NB4 (cell line): ENCODE measurements at regions not wholly inside any gene's neighbourhood (a gene's known extent, or its start where the extent isn't known, plus 50 kb on each side); places are given as distances from the start of the nearest gene placed in this dataset.
A peak's percentile ranks its signal among the peaks of the same experiment; 100 is the strongest.

Experiments used
- DNase-seq: peaks from one replicate; pipeline ENCODE4 v3.0.0; 2010; ENCODE audit warnings: low read depth
- H3K4me3 ChIP-seq: one replicate; pipeline ENCODE4 v1.5.1; 2011; ENCODE audit warnings: mild to moderate bottlenecking, low read depth, low read length, moderate library complexity
- MYC ChIP-seq: IDR thresholded peaks from 2 replicates; pipeline ENCODE4 v1.6.1; 2011; ENCODE audit warnings: low read depth, low read length
- POLR2A ChIP-seq: IDR thresholded peaks from 2 replicates; pipeline ENCODE4 v1.6.1; 2011; ENCODE audit warnings: mild to moderate bottlenecking; ENCODE audit not compliant: insufficient read length; ENCODE audit errors: extremely low read depth
- TF ChIP-seq, protein P1 (sequence below): IDR thresholded peaks from one replicate; pipeline ENCODE4 v1.5.1; 2012; ENCODE audit warnings: low read depth, low read length
- TF ChIP-seq, protein P2 (sequence below): IDR thresholded peaks from 2 replicates; pipeline ENCODE4 v1.6.1; 2011; ENCODE audit warnings: low read depth, low read length

DNA sequence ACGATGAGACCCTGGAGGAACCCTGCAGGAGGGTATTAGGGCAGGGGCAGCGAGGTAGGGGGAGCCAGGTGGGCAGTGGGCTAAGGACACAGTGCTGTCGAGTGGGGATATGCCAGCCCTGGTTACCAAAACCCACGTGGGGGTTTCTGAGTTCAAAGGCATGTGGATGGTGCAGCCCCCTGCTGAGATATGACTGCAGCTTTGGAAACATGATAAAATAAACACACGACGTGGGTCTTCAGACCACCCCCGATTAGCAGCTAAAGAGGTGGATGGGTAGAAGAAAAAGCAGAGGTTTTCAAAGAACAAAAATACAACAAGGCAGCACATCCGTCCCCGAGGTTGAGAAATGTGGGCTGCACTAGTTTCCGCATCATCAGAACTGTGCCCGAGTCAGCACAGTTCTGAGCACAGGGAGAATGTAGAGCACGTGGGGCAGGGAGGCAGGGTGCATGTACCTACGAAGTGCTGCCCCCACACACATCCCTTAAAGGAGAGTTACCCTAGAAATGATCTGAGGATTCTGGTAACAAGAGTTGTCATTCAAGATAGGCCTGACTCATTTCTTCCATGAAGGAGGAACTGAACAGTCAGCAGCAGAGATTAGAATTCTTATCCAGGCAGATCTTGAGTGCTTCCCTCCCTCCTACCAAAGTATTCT lies 121.3 kb downstream of the RPLP1 start:
- TF ChIP-seq, protein P1, sequence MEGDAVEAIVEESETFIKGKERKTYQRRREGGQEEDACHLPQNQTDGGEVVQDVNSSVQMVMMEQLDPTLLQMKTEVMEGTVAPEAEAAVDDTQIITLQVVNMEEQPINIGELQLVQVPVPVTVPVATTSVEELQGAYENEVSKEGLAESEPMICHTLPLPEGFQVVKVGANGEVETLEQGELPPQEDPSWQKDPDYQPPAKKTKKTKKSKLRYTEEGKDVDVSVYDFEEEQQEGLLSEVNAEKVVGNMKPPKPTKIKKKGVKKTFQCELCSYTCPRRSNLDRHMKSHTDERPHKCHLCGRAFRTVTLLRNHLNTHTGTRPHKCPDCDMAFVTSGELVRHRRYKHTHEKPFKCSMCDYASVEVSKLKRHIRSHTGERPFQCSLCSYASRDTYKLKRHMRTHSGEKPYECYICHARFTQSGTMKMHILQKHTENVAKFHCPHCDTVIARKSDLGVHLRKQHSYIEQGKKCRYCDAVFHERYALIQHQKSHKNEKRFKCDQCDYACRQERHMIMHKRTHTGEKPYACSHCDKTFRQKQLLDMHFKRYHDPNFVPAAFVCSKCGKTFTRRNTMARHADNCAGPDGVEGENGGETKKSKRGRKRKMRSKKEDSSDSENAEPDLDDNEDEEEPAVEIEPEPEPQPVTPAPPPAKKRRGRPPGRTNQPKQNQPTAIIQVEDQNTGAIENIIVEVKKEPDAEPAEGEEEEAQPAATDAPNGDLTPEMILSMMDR = no peak
- TF ChIP-seq POLR2A (no peak), MYC (no peak)
- TF ChIP-seq, protein P2, sequence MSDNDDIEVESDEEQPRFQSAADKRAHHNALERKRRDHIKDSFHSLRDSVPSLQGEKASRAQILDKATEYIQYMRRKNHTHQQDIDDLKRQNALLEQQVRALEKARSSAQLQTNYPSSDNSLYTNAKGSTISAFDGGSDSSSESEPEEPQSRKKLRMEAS = no peak
- no peak for DNase-seq
- H3K4me3 ChIP-seq = no peak overlapping the region

DNA sequence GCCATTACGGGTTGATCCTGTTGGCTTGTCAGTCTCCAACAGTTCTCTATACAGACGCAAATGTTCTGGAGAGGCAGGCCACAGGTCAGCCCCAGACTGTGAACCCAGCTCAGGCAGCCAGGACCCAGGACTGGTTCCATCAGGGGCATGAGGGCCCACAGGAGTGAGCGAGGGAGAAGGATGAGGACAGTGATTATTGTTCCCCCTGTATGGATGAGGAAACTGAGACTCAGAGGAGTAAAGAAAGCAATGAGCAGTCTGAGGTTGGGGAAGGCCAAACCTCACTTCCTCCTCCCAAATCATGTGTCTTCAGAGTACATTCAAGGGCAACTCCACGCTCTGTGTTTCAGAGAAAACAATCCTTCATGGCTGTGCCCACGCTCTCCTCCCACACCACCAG lies 121.9 kb downstream of the RPLP1 start:
- H3K4me3 ChIP-seq = no peak overlapping the region
- DNase-seq = peak; percentile 13
- TF ChIP-seq, protein P2 = no peak

DNA sequence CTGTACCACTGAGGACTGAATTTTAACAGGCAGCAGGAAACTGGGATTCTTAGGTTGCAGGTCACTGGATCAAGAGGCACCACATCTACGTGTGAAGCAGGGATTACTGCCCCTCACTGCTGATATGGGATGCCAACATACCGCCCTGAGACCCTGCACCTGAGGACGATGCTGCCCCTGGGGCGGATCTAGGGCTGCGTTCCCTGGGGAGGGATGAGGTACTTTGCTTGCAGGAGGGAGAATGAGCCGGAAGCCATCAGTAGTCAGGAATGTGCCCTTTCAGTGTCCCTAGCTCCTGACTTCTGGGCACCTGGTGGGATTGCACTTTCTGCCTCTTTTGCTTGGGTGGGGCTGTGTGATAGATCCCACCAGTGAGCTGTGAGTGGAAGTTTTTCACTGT lies 122.8 kb downstream of the RPLP1 start:
- DNase-seq = no peak
- TF ChIP-seq POLR2A (no peak), MYC (no peak)
- no peak overlapping the region for H3K4me3 ChIP-seq

DNA sequence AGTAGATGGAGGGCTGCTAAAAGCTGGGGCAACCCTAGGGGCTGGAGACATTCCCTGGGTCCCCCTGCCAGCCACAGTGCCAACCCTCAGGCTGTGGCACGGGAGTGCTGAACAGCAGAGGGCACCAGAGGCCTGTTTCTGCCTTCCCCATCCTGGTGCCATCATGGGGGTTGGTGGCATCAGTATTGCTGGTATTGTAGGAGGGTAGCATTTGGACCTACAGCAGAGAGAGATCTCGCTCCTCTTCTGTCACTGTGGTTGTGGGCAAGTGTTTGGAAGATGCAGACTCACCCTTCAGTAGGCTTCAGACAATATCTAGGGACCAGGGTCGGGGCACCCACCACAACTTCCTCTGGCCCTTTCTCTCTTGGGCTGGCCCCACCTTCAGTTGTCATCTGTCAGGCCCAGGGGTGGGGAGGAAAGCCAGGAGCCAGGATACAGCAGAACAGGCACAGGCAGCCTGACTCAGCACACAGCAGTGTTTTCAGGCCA lies 123.5 kb downstream of the RPLP1 start:
- DNase-seq = peak; percentile 80
- TF ChIP-seq, protein P2 = peak; percentile 22; the same call in 1 of the 2 replicates
- peak; percentile 38 for TF ChIP-seq MYC
- TF ChIP-seq POLR2A = no peak
- TF ChIP-seq, protein P1 = peak; percentile 80

DNA sequence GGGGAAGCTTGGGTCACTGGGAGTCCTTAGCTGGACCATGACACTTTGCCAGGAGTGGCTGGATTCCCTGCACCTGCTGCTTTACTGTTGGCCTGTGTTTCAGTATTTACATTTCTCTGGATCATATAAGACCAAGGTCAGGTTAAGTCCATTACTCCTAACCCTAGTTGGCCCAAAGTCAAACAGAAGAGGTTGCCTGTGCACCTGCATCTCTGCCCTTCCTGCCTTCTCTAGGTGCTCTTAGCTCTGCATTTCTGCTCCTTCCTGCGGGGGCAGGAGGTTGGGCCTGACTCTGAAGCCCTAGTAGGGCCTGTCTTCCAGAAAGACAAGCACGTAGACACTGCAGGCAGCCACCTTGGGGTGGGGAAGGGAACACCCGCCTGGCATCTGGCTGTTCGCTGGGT lies 124.3 kb downstream of the RPLP1 start:
- no peak for DNase-seq
- TF ChIP-seq, protein P2 = no peak
- TF ChIP-seq MYC = no peak
- TF ChIP-seq POLR2A = no peak
- TF ChIP-seq, protein P1 = no peak
- H3K4me3 ChIP-seq = no peak overlapping the region

More for the DNA sequence above, 123.5 kb downstream of the RPLP1 start:
- H3K4me3 ChIP-seq = no peak overlapping the region

DNA sequence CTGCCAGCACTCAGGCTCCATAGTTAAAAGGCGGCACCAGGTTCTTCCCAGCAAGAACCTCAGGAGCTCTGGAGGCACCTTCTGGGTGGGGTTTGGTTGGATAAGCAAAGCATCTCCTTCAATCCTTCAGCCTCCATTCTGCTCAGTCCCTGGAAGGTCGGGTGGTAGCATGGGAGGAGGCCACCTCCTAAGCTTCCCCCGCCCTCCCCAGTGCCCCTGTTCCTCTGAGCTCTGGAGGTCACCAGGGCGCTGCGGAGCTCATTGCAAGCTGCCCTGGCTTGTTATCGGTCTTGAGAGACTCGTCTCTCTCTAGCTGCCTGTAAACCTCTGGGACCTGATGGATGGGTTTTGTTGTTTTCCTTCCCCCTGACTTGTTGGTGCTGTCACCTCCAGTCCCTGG lies 124.8 kb downstream of the RPLP1 start:
- TF ChIP-seq MYC (no peak), POLR2A (no peak)
- TF ChIP-seq, protein P2 = no peak
- TF ChIP-seq, protein P1 = no peak
- no peak for DNase-seq
- H3K4me3 ChIP-seq = no peak overlapping the region
